Trophoblast cell (in vitro differentiated cells and primary cell): ENCODE measurements at regions not wholly inside any gene's neighbourhood (a gene's known extent, or its start where the extent isn't known, plus 50 kb on each side); places are given as distances from the start of the nearest gene placed in this dataset.
A peak's percentile ranks its signal among the peaks of the same experiment; 100 is the strongest.

Source experiments
- DNase-seq, 2 donors: peaks; one replicate each; pipeline ENCODE4 v3.0.0-alpha.2; 2016
- H2AFZ ChIP-seq: 2 replicates; pipeline ENCODE4 v1.6.1; 2013; ENCODE audit warnings: low read length, moderate library complexity, mild to moderate bottlenecking; ENCODE audit not compliant: insufficient read depth, poor library complexity
- H2AK5ac ChIP-seq: 2 replicates; pipeline ENCODE4 v1.6.1; 2013; ENCODE audit warnings: mild to moderate bottlenecking, low read length
- H2BK120ac ChIP-seq: 2 replicates; pipeline ENCODE4 v1.6.1; 2013; ENCODE audit warnings: low read length, mild to moderate bottlenecking, moderate library complexity; ENCODE audit not compliant: insufficient read depth, poor library complexity
- H2BK12ac ChIP-seq: 2 replicates; pipeline ENCODE4 v1.6.1; 2013; ENCODE audit warnings: mild to moderate bottlenecking, low read length, moderate library complexity
- H2BK5ac ChIP-seq: 2 replicates; pipeline ENCODE4 v1.6.1; 2013; ENCODE audit warnings: low read length, low read depth, moderate library complexity, mild to moderate bottlenecking; ENCODE audit not compliant: poor library complexity
- H3K14ac ChIP-seq: 2 replicates; pipeline ENCODE4 v1.6.1; 2013; ENCODE audit warnings: mild to moderate bottlenecking, low read length
- H3K18ac ChIP-seq: 2 replicates; pipeline ENCODE4 v1.6.1; 2013; ENCODE audit warnings: mild to moderate bottlenecking, low read length
- H3K23ac ChIP-seq: 2 replicates; pipeline ENCODE4 v1.6.1; 2013; ENCODE audit warnings: low read length
- H3K27ac ChIP-seq: 2 replicates; pipeline ENCODE4 v1.5.1; 2013; ENCODE audit warnings: low read depth, mild to moderate bottlenecking, inconsistent platforms, low read length, moderate library complexity
- H3K27me3 ChIP-seq: 2 replicates; pipeline ENCODE4 v1.6.1; 2013; ENCODE audit warnings: inconsistent platforms, mild to moderate bottlenecking, low read length, moderate library complexity; ENCODE audit not compliant: insufficient read depth
- H3K36me3 ChIP-seq, 2 experiments: 1 replicate in 1 of 2; 2 replicates in 1 of 2; pipeline ENCODE4 v1.6.1; 2013; ENCODE audit warnings: low read length in 2 of 2, mild to moderate bottlenecking in 2 of 2, moderate library complexity in 1 of 2; ENCODE audit not compliant: insufficient read depth in 2 of 2, control insufficient read depth in 1 of 2
- H3K4ac ChIP-seq: 2 replicates; pipeline ENCODE4 v1.6.1; 2013; ENCODE audit warnings: low read depth, mild to moderate bottlenecking, low read length, moderate library complexity
- H3K4me1 ChIP-seq, 2 experiments: 1 replicate in 1 of 2; 2 replicates in 1 of 2; pipeline ENCODE4 v1.6.1; 2013; ENCODE audit warnings: low read length in 2 of 2, mild to moderate bottlenecking in 2 of 2, moderate library complexity in 1 of 2; ENCODE audit not compliant: insufficient read depth in 2 of 2, control insufficient read depth in 1 of 2
- H3K4me2 ChIP-seq: 2 replicates; pipeline ENCODE4 v1.6.1; 2013; ENCODE audit warnings: inconsistent platforms, mild to moderate bottlenecking, low read length, moderate library complexity
- H3K4me3 ChIP-seq: 2 replicates; pipeline ENCODE4 v1.5.1; 2013; ENCODE audit warnings: mild to moderate bottlenecking, low read depth, low read length, inconsistent platforms
- H3K79me1 ChIP-seq: one replicate; pipeline ENCODE4 v1.6.1; 2013; ENCODE audit warnings: low read length
- H3K79me2 ChIP-seq: 2 replicates; pipeline ENCODE4 v1.6.1; 2013; ENCODE audit warnings: low read length, mild to moderate bottlenecking; ENCODE audit not compliant: control insufficient read depth, insufficient read depth, poor library complexity
- H3K9ac ChIP-seq: 2 replicates; pipeline ENCODE4 v1.6.1; 2013; ENCODE audit warnings: mild to moderate bottlenecking, low read length
- H3K9me3 ChIP-seq: 2 replicates; pipeline ENCODE4 v1.6.1; 2013; ENCODE audit warnings: low read depth, mild to moderate bottlenecking, control low read depth, inconsistent platforms, low read length; ENCODE audit not compliant: insufficient read depth
- H4K12ac ChIP-seq: 2 replicates; pipeline ENCODE4 v1.6.1; 2013; ENCODE audit warnings: low read depth, mild to moderate bottlenecking, low read length, moderate library complexity
- H4K8ac ChIP-seq: 2 replicates; pipeline ENCODE4 v1.6.1; 2013; ENCODE audit warnings: low read depth, mild to moderate bottlenecking, low read length, moderate library complexity
- H4K91ac ChIP-seq: one replicate; pipeline ENCODE4 v1.6.1; 2013; ENCODE audit warnings: low read depth, mild to moderate bottlenecking, low read length, moderate library complexity
- WGBS: extraction: QIAGEN DNeasy Blood & Tissue Kit; methylation state at CpG from one replicate; pipeline ENCODE4 v1.1.7; 2013; ENCODE audit warnings: missing lambda C conversion rate; ENCODE audit not compliant: insufficient read length, insufficient coverage; ENCODE audit errors: extremely low coverage; 5-methylcytosine and 5-hydroxymethylcytosine counted together

GRCh38 chr16:66205287-66206231, 160.9 kb upstream of the CDH5 start:
- H3K4ac ChIP-seq = no peak overlapping the region
- H3K4me3 ChIP-seq = no peak overlapping the region
- H3K14ac ChIP-seq = no peak overlapping the region
- H2BK120ac ChIP-seq = no peak overlapping the region
- no peaks in the 10 kb centered on the region for H3K79me1 ChIP-seq
- DNase-seq = peak in 1 of 2 donors; percentile 13
- H2AK5ac ChIP-seq = no peak overlapping the region
- no peak overlapping the region for H2BK12ac ChIP-seq
- WGBS = no CpG with 5 or more reads among the region's 8 CpGs
- no peaks in the 10 kb centered on the region for H3K79me2 ChIP-seq
- H4K8ac ChIP-seq = no peak overlapping the region
- no peaks in the 10 kb centered on the region for H3K27me3 ChIP-seq
- H3K9me3 ChIP-seq = no peaks in the 10 kb centered on the region
- H4K91ac ChIP-seq = no peak overlapping the region
- H3K27ac ChIP-seq = no peak overlapping the region
- H2BK5ac ChIP-seq = no peak overlapping the region
- no peak overlapping the region for H3K18ac ChIP-seq
- no peak overlapping the region for H3K23ac ChIP-seq
- no peak overlapping the region for H3K4me2 ChIP-seq
- H3K36me3 ChIP-seq = no peaks in the 10 kb centered on the region
- H3K9ac ChIP-seq = no peak overlapping the region
- H3K4me1 ChIP-seq = no peaks in the 10 kb centered on the region
- H4K12ac ChIP-seq = no peak overlapping the region
- no peak overlapping the region for H2AFZ ChIP-seq

DNA sequence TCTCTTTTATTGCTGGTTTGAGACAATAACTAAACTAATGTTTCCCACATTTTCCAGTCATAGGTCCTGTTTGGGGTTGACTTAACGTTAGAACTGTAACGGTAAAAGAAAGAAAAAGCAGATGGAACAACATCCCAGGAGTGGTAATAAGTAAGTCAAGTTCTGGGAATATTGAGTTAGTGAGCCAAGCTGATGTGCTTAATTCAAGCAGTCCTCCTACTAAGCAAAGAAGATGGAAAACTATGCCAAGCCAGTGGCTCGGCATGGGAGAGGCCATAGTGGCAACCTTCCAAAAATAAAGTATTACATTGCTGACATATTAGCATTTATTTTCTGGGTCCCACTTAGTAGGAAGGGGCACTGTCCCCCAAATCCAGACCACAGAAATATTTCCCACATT, 161.7 kb upstream of the CDH5 start:
- Histone ChIP-seq H3K4me2 (no peak overlapping the region), H3K4me1 (no peaks in the 10 kb centered on the region), H2BK5ac (no peak overlapping the region), H4K8ac (no peak overlapping the region), H3K9ac (no peak overlapping the region), H3K79me1 (no peaks in the 10 kb centered on the region), H3K36me3 (no peaks in the 10 kb centered on the region), H2BK12ac (no peak overlapping the region), H4K91ac (no peak overlapping the region), H2AFZ (no peak overlapping the region), H3K27ac (no peak overlapping the region), H3K4me3 (no peak overlapping the region), H3K79me2 (no peaks in the 10 kb centered on the region), H3K27me3 (no peaks in the 10 kb centered on the region), H3K9me3 (no peaks in the 10 kb centered on the region), H4K12ac (no peak overlapping the region), H2AK5ac (no peak overlapping the region), H3K18ac (no peak overlapping the region), H3K4ac (no peak overlapping the region), H3K23ac (no peak overlapping the region), H2BK120ac (no peak overlapping the region), H3K14ac (no peak overlapping the region)
- no peak for DNase-seq
- no CpG with 5 or more reads among the region's 3 CpGs for WGBS

GRCh38 chr16:66203476-66203875, 163.0 kb upstream of the CDH5 start:
- Histone ChIP-seq H3K14ac (no peak overlapping the region), H4K8ac (no peak overlapping the region), H3K4me3 (no peak overlapping the region), H2BK5ac (no peak overlapping the region), H3K23ac (no peak overlapping the region), H3K18ac (no peak overlapping the region), H3K9me3 (no peaks in the 10 kb centered on the region), H2BK120ac (no peak overlapping the region), H4K91ac (no peak overlapping the region), H3K79me1 (no peaks in the 10 kb centered on the region), H3K27ac (no peak overlapping the region), H3K36me3 (no peaks in the 10 kb centered on the region), H4K12ac (no peak overlapping the region), H2AK5ac (no peak overlapping the region), H2AFZ (no peak overlapping the region), H3K27me3 (no peaks in the 10 kb centered on the region), H3K4ac (no peak overlapping the region), H3K9ac (no peak overlapping the region), H3K4me1 (no peaks in the 10 kb centered on the region), H2BK12ac (no peak overlapping the region), H3K4me2 (no peak overlapping the region), H3K79me2 (no peaks in the 10 kb centered on the region)
- no peak for DNase-seq
- WGBS = no CpG with 5 or more reads among the region's 4 CpGs

- no CpG with 5 or more reads among the region's 1 CpG for WGBS
- Histone ChIP-seq H4K8ac (no peak overlapping the region), H4K91ac (no peak overlapping the region), H3K36me3 (no peaks in the 10 kb centered on the region), H3K23ac (no peak overlapping the region), H3K79me1 (no peaks in the 10 kb centered on the region), H3K79me2 (no peaks in the 10 kb centered on the region), H3K4me1 (no peaks in the 10 kb centered on the region), H3K4me3 (no peak overlapping the region), H3K18ac (no peak overlapping the region), H3K9ac (no peak overlapping the region), H3K27ac (no peak overlapping the region), H3K9me3 (no peaks in the 10 kb centered on the region), H2AK5ac (no peak overlapping the region), H2AFZ (no peak overlapping the region), H3K4me2 (no peak overlapping the region), H3K27me3 (no peaks in the 10 kb centered on the region), H3K4ac (no peak overlapping the region), H2BK120ac (no peak overlapping the region), H2BK12ac (no peak overlapping the region), H4K12ac (no peak overlapping the region), H2BK5ac (no peak overlapping the region), H3K14ac (no peak overlapping the region)
- peak in 1 of 2 donors; percentile 28 for DNase-seq
Measured at GRCh38 chr16:66199189-66199588, 167.3 kb upstream of the CDH5 start.
